HEK293 (cell line): ENCODE measurements at regions not wholly inside any gene's neighbourhood (a gene's known extent, or its start where the extent isn't known, plus 50 kb on each side); places are given as distances from the start of the nearest gene placed in this dataset.

Experiments used
- CTCF ChIA-PET: fragments of 350-600 bp; formaldehyde crosslinking; extraction: SDS; loops from one replicate; lab custom pipeline; 2021; ENCODE audit warnings: antibody characterized with exemption; lab: Yijun Ruan, JAX
- POLR2A ChIA-PET: fragments of 300-600 bp; formaldehyde crosslinking; extraction: SDS; loops from one replicate; lab custom pipeline; 2020; ENCODE audit warnings: antibody characterized with exemption, inconsistent platforms; lab: Yijun Ruan, JAX
- H3K27ac ChIP-seq: fragments of 200-500 bp; sonication (Bioruptor generic); 2 replicates; pipeline ENCODE4 v1.5.1; 2014; ENCODE audit warnings: low read depth, low read length, control low read depth, inconsistent platforms; ENCODE audit errors: extremely low read depth
- H3K36me3 ChIP-seq, 2 experiments: fragments of 200-500 bp in 1 of 2; sonication (Bioruptor generic) in 1 of 2; 1 replicate in 1 of 2; 2 replicates in 1 of 2; pipeline ENCODE4 v1.5.1; 2014 to 2017; ENCODE audit warnings: inconsistent platforms in 2 of 2, low read length in 2 of 2; ENCODE audit not compliant: control insufficient read depth in 2 of 2, insufficient read depth in 1 of 2
- H3K4me1 ChIP-seq: fragments of 200-500 bp; sonication (Bioruptor generic); 2 replicates; pipeline ENCODE4 v1.5.1; 2014; ENCODE audit warnings: mild to moderate bottlenecking, low read length, inconsistent platforms; ENCODE audit not compliant: control insufficient read depth, insufficient read depth
- H3K4me3 ChIP-seq: 2 replicates; pipeline ENCODE4 v1.5.1; 2011; ENCODE audit warnings: low read depth, mild to moderate bottlenecking, control low read depth, low read length, moderate library complexity
- H3K9me3 ChIP-seq: fragments of 200-500 bp; sonication (Bioruptor generic); 2 replicates; pipeline ENCODE4 v1.5.1; 2014; ENCODE audit warnings: low read depth, low read length, inconsistent platforms; ENCODE audit not compliant: control insufficient read depth, insufficient read depth
- FEZF1 ChIP-seq: fragments of 450-650 bp; formaldehyde crosslinking; IDR thresholded peaks from 2 replicates; pipeline ENCODE4 v1.5.1; 2016; ENCODE audit warnings: missing biosample characterization, missing genetic modification characterization
- GLI2 ChIP-seq: fragments of 450-650 bp; formaldehyde crosslinking; IDR thresholded peaks from 2 replicates; pipeline ENCODE4; 2017; ENCODE audit warnings: missing biosample characterization, missing genetic modification characterization, low read depth, borderline replicate concordance
- SALL2 ChIP-seq: fragments of 450-650 bp; formaldehyde crosslinking; IDR thresholded peaks from 2 replicates; pipeline ENCODE4 v1.5.0; 2017; ENCODE audit warnings: missing biosample characterization, mild to moderate bottlenecking, missing genetic modification characterization, borderline replicate concordance
- ZFHX2 ChIP-seq: fragments of 450-650 bp; formaldehyde crosslinking; conservative IDR thresholded peaks from 2 replicates; pipeline ENCODE4 v1.5.1; 2016; ENCODE audit warnings: missing biosample characterization, missing genetic modification characterization
- ZNF132 ChIP-seq: fragments of 450-650 bp; formaldehyde crosslinking; IDR thresholded peaks from 2 replicates; pipeline ENCODE4 v1.5.1; 2017; ENCODE audit warnings: missing biosample characterization, missing genetic modification characterization, borderline replicate concordance
- ZNF155 ChIP-seq: fragments of 450-650 bp; formaldehyde crosslinking; IDR thresholded peaks from 2 replicates; pipeline ENCODE4 v1.5.1; 2016; ENCODE audit warnings: missing biosample characterization, missing genetic modification characterization
- ZNF274 ChIP-seq, 2 experiments: fragments of 200-500 bp in 1 of 2; fragments of 450-650 bp in 1 of 2; sonication (Bioruptor generic) in 1 of 2; formaldehyde crosslinking in 1 of 2; IDR thresholded peaks; 2 replicates each; pipeline versions ENCODE4 v1.5.1 to v1.6.1; 2014 to 2016; ENCODE audit warnings: borderline replicate concordance in 1 of 2, inconsistent platforms in 1 of 2, low read length in 1 of 2, missing biosample characterization in 1 of 2, missing genetic modification characterization in 1 of 2
- ZNF292 ChIP-seq: fragments of 450-650 bp; formaldehyde crosslinking; IDR thresholded peaks from 2 replicates; pipeline ENCODE4 v1.5.1; 2016; ENCODE audit warnings: low read depth, missing biosample characterization, missing genetic modification characterization, borderline replicate concordance
- ZNF335 ChIP-seq: fragments of 450-650 bp; formaldehyde crosslinking; conservative IDR thresholded peaks from 2 replicates; pipeline ENCODE4 v1.5.1; 2016; ENCODE audit warnings: missing biosample characterization, missing genetic modification characterization
- ZNF473 ChIP-seq: fragments of 450-650 bp; formaldehyde crosslinking; IDR thresholded peaks from 2 replicates; pipeline ENCODE4 v1.5.1; 2017; ENCODE audit warnings: missing biosample characterization, missing genetic modification characterization
- ZNF664 ChIP-seq: fragments of 450-650 bp; formaldehyde crosslinking; IDR thresholded peaks from 2 replicates; pipeline ENCODE4 v1.5.1; 2016; ENCODE audit warnings: missing biosample characterization, missing genetic modification characterization
- TF ChIP-seq, protein P1 (sequence below): fragments of 450-650 bp; formaldehyde crosslinking; IDR thresholded peaks from 2 replicates; pipeline ENCODE4 v1.5.1; 2016; ENCODE audit warnings: missing biosample characterization, missing genetic modification characterization
- TF ChIP-seq, protein P2 (sequence below): fragments of 450-650 bp; formaldehyde crosslinking; IDR thresholded peaks from 2 replicates; pipeline ENCODE4; 2016; ENCODE audit warnings: missing biosample characterization, missing genetic modification characterization
- TF ChIP-seq, protein P3 (sequence below): fragments of 450-650 bp; formaldehyde crosslinking; IDR thresholded peaks from 2 replicates; pipeline ENCODE4 v1.5.0; 2017; ENCODE audit warnings: missing biosample characterization, missing genetic modification characterization, borderline replicate concordance
- TF ChIP-seq, protein P4 (sequence below): fragments of 450-650 bp; formaldehyde crosslinking; IDR thresholded peaks from 2 replicates; pipeline ENCODE4 v1.5.1; 2016; ENCODE audit warnings: missing biosample characterization, missing genetic modification characterization
- TF ChIP-seq, protein P5 (sequence below): fragments of 450-650 bp; formaldehyde crosslinking; IDR thresholded peaks from 2 replicates; pipeline ENCODE4 v1.5.1; 2016; ENCODE audit warnings: missing biosample characterization, missing genetic modification characterization
- TF ChIP-seq, protein P6 (sequence below): fragments of 450-650 bp; formaldehyde crosslinking; IDR thresholded peaks from 2 replicates; pipeline ENCODE4 v1.5.1; 2016; ENCODE audit warnings: missing biosample characterization, missing genetic modification characterization

DNA sequence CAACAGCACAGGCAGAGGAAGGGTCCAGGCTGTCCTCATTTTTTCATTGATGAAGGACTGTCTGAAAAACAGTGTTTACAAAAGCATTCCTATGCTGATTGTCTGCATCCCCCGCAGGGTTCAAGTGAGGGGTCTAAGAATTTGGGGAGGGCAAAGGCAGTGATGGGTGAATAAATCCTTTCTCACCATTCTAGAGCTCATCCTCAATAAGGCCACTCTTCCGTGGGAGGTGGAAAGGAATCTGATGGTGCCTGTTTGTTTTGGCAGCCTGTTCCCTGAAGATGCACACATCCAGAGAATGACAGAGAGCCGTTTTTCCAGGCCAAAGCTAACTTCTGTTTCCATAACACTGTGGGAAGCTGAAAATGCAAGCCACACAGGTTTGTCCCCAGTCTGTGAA lies 164.5 kb downstream of the MOXD1 start:
- no peak for TF ChIP-seq ZNF473 (tag by site-specific recombination)
- no peak for TF ChIP-seq ZNF155 (tag by site-specific recombination)
- TF ChIP-seq ZNF335 (tag by site-specific recombination): no peak
- TF ChIP-seq, protein P1, sequence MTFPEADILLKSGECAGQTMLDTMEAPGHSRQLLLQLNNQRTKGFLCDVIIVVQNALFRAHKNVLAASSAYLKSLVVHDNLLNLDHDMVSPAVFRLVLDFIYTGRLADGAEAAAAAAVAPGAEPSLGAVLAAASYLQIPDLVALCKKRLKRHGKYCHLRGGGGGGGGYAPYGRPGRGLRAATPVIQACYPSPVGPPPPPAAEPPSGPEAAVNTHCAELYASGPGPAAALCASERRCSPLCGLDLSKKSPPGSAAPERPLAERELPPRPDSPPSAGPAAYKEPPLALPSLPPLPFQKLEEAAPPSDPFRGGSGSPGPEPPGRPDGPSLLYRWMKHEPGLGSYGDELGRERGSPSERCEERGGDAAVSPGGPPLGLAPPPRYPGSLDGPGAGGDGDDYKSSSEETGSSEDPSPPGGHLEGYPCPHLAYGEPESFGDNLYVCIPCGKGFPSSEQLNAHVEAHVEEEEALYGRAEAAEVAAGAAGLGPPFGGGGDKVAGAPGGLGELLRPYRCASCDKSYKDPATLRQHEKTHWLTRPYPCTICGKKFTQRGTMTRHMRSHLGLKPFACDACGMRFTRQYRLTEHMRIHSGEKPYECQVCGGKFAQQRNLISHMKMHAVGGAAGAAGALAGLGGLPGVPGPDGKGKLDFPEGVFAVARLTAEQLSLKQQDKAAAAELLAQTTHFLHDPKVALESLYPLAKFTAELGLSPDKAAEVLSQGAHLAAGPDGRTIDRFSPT (tag by site-specific recombination): no peak
- TF ChIP-seq, protein P2, sequence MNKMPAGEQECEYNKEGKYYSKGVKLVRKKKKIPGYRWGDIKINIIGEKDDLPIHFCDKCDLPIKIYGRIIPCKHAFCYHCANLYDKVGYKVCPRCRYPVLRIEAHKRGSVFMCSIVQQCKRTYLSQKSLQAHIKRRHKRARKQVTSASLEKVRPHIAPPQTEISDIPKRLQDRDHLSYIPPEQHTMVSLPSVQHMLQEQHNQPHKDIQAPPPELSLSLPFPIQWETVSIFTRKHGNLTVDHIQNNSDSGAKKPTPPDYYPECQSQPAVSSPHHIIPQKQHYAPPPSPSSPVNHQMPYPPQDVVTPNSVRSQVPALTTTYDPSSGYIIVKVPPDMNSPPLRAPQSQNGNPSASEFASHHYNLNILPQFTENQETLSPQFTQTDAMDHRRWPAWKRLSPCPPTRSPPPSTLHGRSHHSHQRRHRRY (tag by site-specific recombination): no peak
- no peak for TF ChIP-seq ZNF664 (tag by site-specific recombination)
- TF ChIP-seq GLI2 (tag by site-specific recombination): no peak
- TF ChIP-seq, protein P3, sequence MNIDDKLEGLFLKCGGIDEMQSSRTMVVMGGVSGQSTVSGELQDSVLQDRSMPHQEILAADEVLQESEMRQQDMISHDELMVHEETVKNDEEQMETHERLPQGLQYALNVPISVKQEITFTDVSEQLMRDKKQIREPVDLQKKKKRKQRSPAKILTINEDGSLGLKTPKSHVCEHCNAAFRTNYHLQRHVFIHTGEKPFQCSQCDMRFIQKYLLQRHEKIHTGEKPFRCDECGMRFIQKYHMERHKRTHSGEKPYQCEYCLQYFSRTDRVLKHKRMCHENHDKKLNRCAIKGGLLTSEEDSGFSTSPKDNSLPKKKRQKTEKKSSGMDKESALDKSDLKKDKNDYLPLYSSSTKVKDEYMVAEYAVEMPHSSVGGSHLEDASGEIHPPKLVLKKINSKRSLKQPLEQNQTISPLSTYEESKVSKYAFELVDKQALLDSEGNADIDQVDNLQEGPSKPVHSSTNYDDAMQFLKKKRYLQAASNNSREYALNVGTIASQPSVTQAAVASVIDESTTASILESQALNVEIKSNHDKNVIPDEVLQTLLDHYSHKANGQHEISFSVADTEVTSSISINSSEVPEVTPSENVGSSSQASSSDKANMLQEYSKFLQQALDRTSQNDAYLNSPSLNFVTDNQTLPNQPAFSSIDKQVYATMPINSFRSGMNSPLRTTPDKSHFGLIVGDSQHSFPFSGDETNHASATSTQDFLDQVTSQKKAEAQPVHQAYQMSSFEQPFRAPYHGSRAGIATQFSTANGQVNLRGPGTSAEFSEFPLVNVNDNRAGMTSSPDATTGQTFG (tag by site-specific recombination): no peak
- TF ChIP-seq, protein P4, sequence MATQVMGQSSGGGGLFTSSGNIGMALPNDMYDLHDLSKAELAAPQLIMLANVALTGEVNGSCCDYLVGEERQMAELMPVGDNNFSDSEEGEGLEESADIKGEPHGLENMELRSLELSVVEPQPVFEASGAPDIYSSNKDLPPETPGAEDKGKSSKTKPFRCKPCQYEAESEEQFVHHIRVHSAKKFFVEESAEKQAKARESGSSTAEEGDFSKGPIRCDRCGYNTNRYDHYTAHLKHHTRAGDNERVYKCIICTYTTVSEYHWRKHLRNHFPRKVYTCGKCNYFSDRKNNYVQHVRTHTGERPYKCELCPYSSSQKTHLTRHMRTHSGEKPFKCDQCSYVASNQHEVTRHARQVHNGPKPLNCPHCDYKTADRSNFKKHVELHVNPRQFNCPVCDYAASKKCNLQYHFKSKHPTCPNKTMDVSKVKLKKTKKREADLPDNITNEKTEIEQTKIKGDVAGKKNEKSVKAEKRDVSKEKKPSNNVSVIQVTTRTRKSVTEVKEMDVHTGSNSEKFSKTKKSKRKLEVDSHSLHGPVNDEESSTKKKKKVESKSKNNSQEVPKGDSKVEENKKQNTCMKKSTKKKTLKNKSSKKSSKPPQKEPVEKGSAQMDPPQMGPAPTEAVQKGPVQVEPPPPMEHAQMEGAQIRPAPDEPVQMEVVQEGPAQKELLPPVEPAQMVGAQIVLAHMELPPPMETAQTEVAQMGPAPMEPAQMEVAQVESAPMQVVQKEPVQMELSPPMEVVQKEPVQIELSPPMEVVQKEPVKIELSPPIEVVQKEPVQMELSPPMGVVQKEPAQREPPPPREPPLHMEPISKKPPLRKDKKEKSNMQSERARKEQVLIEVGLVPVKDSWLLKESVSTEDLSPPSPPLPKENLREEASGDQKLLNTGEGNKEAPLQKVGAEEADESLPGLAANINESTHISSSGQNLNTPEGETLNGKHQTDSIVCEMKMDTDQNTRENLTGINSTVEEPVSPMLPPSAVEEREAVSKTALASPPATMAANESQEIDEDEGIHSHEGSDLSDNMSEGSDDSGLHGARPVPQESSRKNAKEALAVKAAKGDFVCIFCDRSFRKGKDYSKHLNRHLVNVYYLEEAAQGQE (tag by site-specific recombination): no peak
- TF ChIP-seq FEZF1 (tag by site-specific recombination): no peak
- TF ChIP-seq, protein P5, sequence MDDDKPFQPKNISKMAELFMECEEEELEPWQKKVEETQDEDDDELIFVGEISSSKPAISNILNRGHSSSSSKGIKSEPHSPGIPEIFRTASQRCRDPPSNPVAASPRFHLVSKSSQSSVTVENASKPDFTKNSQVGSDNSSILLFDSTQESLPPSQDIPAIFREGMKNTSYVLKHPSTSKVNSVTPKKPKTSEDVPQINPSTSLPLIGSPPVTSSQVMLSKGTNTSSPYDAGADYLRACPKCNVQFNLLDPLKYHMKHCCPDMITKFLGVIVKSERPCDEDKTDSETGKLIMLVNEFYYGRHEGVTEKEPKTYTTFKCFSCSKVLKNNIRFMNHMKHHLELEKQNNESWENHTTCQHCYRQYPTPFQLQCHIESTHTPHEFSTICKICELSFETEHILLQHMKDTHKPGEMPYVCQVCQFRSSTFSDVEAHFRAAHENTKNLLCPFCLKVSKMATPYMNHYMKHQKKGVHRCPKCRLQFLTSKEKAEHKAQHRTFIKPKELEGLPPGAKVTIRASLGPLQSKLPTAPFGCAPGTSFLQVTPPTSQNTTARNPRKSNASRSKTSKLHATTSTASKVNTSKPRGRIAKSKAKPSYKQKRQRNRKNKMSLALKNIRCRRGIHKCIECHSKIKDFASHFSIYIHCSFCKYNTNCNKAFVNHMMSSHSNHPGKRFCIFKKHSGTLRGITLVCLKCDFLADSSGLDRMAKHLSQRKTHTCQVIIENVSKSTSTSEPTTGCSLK (tag by site-specific recombination): no peak
- Histone ChIP-seq H3K9me3 (no peaks in the 10 kb centered on the region), H3K36me3 (no peaks in the 10 kb centered on the region), H3K4me1 (no peaks in the 10 kb centered on the region), H3K4me3 (no peak overlapping the region), H3K27ac (no peak overlapping the region)
- POLR2A ChIA-PET: interaction anchor here (1.2 kb wide), 1 partner anchor 286 kb away, joined by 3 read pairs; the partner anchor contains the start of gene CCN2
- CTCF ChIA-PET: interaction anchor here (1.3 to 2.0 kb wide), 3 partner anchors 311 to 322 kb away, joined by 3 to 5 read pairs (median 5); no protein-coding TSS in a partner anchor

DNA sequence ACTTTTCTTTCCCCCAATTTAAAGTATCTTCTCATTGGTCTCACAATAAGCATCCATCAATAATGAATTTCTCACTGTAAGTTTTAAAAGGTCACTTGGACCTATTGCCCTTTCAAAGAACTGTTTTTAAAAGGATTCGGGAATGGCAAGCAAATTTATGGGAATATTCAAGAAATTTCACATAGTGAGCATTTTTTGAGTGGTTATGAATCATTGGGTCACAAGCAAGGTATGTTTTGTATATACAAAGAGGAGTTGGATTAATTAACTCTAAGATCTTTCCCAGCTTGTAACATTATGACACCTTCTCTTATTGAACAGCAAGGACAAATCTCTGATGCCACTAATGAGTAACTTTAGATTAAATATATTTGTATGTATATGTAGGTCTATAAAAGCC lies 165.0 kb downstream of the MOXD1 start:
- Histone ChIP-seq H3K9me3 (no peaks in the 10 kb centered on the region), H3K36me3 (no peaks in the 10 kb centered on the region), H3K4me1 (no peaks in the 10 kb centered on the region), H3K27ac (no peak overlapping the region), H3K4me3 (no peak overlapping the region)
- CTCF ChIA-PET: interaction anchor here (1.3 to 2.0 kb wide), 3 partner anchors 44 to 321 kb away, joined by 3 to 5 read pairs (median 5); no protein-coding TSS in a partner anchor
- POLR2A ChIA-PET: interaction anchor here (1.2 kb wide), 1 partner anchor 285 kb away, joined by 3 read pairs; the partner anchor contains the start of gene CCN2
- TF ChIP-seq ZNF292 (tag by site-specific recombination) (no peak), SALL2 (tag by site-specific recombination) (no peak), ZNF132 (tag by site-specific recombination) (no peak), ZNF274 (IDR thresholded peaks at IDR 0.05; ENCODE audit: low read length) (no peak), ZNF274 (tag by site-specific recombination; IDR thresholded peaks at IDR 0.05; ENCODE audit: borderline replicate concordance) (no peak), ZFHX2 (tag by site-specific recombination) (no peak)
- TF ChIP-seq, protein P6, sequence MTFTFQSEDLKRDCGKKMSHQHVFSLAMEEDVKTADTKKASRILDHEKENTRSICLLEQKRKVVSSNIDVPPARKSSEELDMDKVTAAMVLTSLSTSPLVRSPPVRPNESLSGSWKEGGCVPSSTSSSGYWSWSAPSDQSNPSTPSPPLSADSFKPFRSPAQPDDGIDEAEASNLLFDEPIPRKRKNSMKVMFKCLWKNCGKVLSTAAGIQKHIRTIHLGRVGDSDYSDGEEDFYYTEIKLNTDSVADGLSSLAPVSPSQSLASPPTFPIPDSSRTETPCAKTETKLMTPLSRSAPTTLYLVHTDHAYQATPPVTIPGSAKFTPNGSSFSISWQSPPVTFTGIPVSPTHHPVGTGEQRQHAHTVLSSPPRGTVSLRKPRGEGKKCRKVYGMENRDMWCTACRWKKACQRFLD (tag by site-specific recombination): no peak
